Esophagus muscularis mucosa (tissue), 4 donors: ENCODE measurements at regions not wholly inside any gene's neighbourhood (a gene's known extent, or its start where the extent isn't known, plus 50 kb on each side); places are given as distances from the start of the nearest gene placed in this dataset.

ENCODE experiments used
- DNase-seq: peaks from one replicate; pipeline ENCODE4 v3.0.0-alpha.2; 2017; ENCODE audit errors: extremely low spot score
- H3K27ac ChIP-seq, 4 donors: fragments of 200-600 bp; sonication (generic); replicated peaks in 1 of 4; 1 replicate in 3 of 4; 2 replicates in 1 of 4; pipeline ENCODE4 v1.5.1; 2016 to 2019; ENCODE audit warnings: mild to moderate bottlenecking in 1 of 4
- H3K27me3 ChIP-seq, 4 donors: fragments of 200-600 bp; sonication (generic); one replicate each; pipeline versions ENCODE4 v1.5.1 to v1.6.0; 2016 to 2019
- H3K36me3 ChIP-seq, 4 donors: fragments of 200-600 bp; sonication (generic); one replicate each; pipeline ENCODE4 v1.5.1; 2016 to 2019
- H3K4me1 ChIP-seq, 4 donors: fragments of 200-600 bp; sonication (generic); one replicate each; pipeline ENCODE4 v1.5.1; 2016 to 2019
- H3K4me3 ChIP-seq, 4 donors: fragments of 200-600 bp; sonication (generic); 1 replicate in 2 of 4; 2 replicates in 2 of 4; pipeline ENCODE4 v1.5.1; 2016 to 2019; ENCODE audit warnings: mild to moderate bottlenecking in 4 of 4, moderate library complexity in 1 of 4
- H3K9me3 ChIP-seq, 4 donors: fragments of 200-600 bp; sonication (generic); 1 replicate in 3 of 4; 2 replicates in 1 of 4; pipeline ENCODE4 v1.5.1; 2016 to 2019
- EP300 ChIP-seq: sonication (generic); formaldehyde crosslinking; IDR thresholded peaks from one replicate; pipeline ENCODE4 v1.6.1; 2017; ENCODE audit warnings: antibody characterized with exemption
- POLR2A ChIP-seq: fragments of 450-650 bp; IDR thresholded peaks from one replicate; pipeline ENCODE4 v1.6.1; 2017; ENCODE audit warnings: antibody characterized with exemption, moderate library complexity, mild to moderate bottlenecking, low read depth
- POLR2AphosphoS5 ChIP-seq, 2 donors: sonication (generic); formaldehyde crosslinking; IDR thresholded peaks; one replicate each; pipeline ENCODE4 v1.6.1; 2017; ENCODE audit warnings: antibody characterized with exemption in 2 of 2
- WGBS: methylation state at CpG from one replicate; pipeline ENCODE4 v1.1.5; 2018; 5-methylcytosine and 5-hydroxymethylcytosine counted together
- intact Hi-C: fragments of 100-400 bp; cut with DNase I; formaldehyde crosslinking; loops from one replicate; pipeline ENCODE4 v1.15.1; 2023
- TF ChIP-seq, protein P1 (sequence below), 3 experiments: fragments of 200-600 bp in 2 of 3; fragments of 450-650 bp in 1 of 3; sonication (generic) in 2 of 3; IDR thresholded peaks; one replicate each; pipeline ENCODE4 v1.5.1; 2017 to 2019; ENCODE audit warnings: antibody characterized with exemption in 3 of 3, mild to moderate bottlenecking in 2 of 3, moderate library complexity in 1 of 3

DNA sequence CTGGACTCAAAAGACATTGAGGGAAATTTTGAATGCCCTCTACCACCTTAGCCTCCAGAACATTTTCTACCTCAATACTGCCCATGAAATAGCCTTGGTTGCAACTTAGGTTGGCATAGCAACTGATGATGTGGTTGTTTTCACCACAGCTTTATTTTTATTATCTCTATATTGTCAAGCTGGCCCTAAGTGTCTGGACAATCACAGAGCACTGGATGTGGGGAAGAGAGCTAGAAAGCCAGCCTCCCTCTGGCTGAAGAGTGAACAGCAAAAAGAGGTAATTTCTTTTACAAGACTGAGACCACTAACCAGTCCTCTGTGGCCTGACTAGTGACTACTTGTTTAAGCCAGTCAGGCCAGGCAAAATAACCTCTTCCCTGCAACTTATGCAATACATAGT, 159.6 kb downstream of the HS3ST2 start:
- TF ChIP-seq, protein P1, sequence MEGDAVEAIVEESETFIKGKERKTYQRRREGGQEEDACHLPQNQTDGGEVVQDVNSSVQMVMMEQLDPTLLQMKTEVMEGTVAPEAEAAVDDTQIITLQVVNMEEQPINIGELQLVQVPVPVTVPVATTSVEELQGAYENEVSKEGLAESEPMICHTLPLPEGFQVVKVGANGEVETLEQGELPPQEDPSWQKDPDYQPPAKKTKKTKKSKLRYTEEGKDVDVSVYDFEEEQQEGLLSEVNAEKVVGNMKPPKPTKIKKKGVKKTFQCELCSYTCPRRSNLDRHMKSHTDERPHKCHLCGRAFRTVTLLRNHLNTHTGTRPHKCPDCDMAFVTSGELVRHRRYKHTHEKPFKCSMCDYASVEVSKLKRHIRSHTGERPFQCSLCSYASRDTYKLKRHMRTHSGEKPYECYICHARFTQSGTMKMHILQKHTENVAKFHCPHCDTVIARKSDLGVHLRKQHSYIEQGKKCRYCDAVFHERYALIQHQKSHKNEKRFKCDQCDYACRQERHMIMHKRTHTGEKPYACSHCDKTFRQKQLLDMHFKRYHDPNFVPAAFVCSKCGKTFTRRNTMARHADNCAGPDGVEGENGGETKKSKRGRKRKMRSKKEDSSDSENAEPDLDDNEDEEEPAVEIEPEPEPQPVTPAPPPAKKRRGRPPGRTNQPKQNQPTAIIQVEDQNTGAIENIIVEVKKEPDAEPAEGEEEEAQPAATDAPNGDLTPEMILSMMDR (IDR thresholded peaks at IDR 0.05) = no peak
- TF ChIP-seq EP300 (no peak), POLR2AphosphoS5 (IDR thresholded peaks at IDR 0.05) (no peak), POLR2A (no peak)
- no peak overlapping the region for H3K4me3 ChIP-seq
- H3K4me1 ChIP-seq = peaks cover 4 to 13% (median 10%) of the 10 kb centered on the region in 4 donors
- no peaks in the 10 kb centered on the region for H3K9me3 ChIP-seq
- no peak overlapping the region for H3K27ac ChIP-seq
- intact Hi-C loops = no loop called here
- peak; percentile 57 for DNase-seq
- H3K27me3 ChIP-seq = peaks cover 0 to 11% (median 0%) of the 10 kb centered on the region in 4 donors
- H3K36me3 ChIP-seq = no peaks in the 10 kb centered on the region

DNA sequence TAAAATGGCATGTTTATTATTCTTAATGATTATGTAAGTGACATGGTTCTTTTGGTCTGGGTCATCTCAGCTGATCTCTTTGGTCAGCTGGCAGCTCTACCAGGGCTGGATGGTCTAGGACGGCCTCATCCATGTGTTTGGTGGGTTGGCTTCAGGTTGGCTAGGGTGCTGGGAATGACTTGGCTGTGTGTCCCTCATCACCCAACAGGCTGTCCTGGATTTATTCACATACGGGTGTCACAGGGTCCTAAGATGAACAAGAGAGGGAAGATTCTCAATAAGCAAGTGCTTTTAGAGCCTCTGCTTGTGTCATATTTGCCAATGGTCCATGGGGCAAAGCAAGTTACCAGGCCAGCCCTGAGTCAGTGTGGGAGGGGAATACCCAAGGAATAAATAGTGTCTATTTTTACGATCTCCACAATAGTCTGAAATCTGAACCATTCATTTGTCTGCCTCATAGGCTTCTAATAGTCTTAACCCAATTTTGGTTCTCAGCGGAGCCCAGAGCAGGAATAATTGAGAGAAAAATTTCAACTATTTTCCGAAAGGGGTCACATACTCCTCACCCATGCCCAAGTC, 157.5 kb downstream of the HS3ST2 start:
- 81% methylated on average over 4 of the region's 5 CpGs for WGBS

DNA sequence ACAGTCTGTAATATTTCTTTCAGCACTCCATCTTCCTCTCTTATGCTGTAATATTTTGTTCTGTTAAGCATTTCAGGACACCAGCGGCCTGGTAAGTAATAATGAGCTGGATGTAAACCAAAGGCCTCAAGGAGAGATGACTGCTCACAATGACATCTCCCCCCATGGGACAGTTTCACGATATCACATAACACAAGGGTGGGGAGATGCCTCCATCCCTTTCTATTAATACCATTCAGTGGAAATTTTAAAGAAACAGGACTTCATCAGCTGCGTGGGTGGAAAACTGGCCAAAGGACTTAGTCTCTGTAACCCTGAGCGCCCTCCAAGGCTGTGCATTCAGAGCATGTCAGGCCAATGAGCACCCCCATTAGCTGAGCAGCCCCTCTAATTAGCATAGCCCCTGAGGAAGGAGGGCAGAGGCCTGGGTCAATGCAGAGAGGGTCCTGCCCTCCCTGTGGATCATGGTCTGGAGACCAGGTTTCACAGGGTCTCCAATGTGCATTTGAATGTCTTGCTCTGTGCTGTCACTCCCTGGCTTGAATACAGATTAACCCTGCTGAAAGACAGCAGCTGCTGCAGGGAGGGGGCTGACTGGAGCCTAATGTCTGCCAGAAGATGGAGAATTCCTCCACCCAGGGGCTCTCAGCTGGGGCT, 156.4 kb downstream of the HS3ST2 start:
- intact Hi-C loops = no loop called here
- no peak overlapping the region for H3K27ac ChIP-seq
- peaks cover 4 to 13% (median 10%) of the 10 kb centered on the region in 4 donors for H3K4me1 ChIP-seq
- WGBS = 25% methylated on average over 4 of the region's 4 CpGs
- peak; percentile 90 for DNase-seq
- no peaks in the 10 kb centered on the region for H3K9me3 ChIP-seq
- TF ChIP-seq EP300 = no peak
- no peak for TF ChIP-seq POLR2A
- peaks cover 0 to 5% (median 0%) of the 10 kb centered on the region in 4 donors for H3K27me3 ChIP-seq
- H3K36me3 ChIP-seq = no peaks in the 10 kb centered on the region
- no peak overlapping the region for H3K4me3 ChIP-seq

More for the DNA sequence above, 157.5 kb downstream of the HS3ST2 start:
- TF ChIP-seq POLR2A (no peak), EP300 (no peak), POLR2AphosphoS5 (IDR thresholded peaks at IDR 0.05) (no peak)
- TF ChIP-seq, protein P1 (IDR thresholded peaks at IDR 0.05) = no peak
- H3K4me1 ChIP-seq = peaks cover 4 to 13% (median 10%) of the 10 kb centered on the region in 4 donors
- H3K4me3 ChIP-seq = no peak overlapping the region
- peak; percentile 87 for DNase-seq
- intact Hi-C loops = no loop called here
- no peaks in the 10 kb centered on the region for H3K36me3 ChIP-seq
- no peaks in the 10 kb centered on the region for H3K9me3 ChIP-seq
- H3K27ac ChIP-seq = no peak overlapping the region
- H3K27me3 ChIP-seq = peaks cover 0 to 7% (median 0%) of the 10 kb centered on the region in 4 donors

DNA sequence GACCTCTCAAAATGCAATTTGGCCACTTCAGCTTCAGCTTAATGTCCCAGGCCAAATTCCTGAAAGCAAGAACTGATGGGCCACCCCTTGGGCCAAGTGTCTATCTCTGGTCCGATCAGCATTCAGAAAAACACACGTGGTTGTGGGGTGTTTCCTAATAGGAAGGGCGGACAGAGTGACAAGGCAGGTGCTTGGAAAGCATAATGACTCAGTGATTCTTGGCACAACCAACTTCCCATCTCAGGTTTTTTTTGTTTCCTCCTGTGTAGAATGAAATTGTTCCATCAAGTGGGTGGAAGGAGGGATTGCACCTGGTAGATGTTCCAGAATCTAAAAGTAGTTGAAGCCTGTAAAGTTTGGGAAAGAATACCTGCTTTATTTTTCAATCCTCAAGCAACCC, 155.6 kb downstream of the HS3ST2 start:
- DNase-seq = no peak
- intact Hi-C loops = no loop called here
- WGBS = 59% methylated on average over 2 of the region's 3 CpGs
- TF ChIP-seq POLR2AphosphoS5 (IDR thresholded peaks at IDR 0.05) (peak in 1 of 2 donors; percentile 28), EP300 (no peak)
- no peak overlapping the region for H3K4me3 ChIP-seq
- H3K4me1 ChIP-seq = peaks cover 4 to 13% (median 10%) of the 10 kb centered on the region in 4 donors
- H3K36me3 ChIP-seq = no peaks in the 10 kb centered on the region
- H3K9me3 ChIP-seq = no peaks in the 10 kb centered on the region
- H3K27ac ChIP-seq = no peak overlapping the region
- H3K27me3 ChIP-seq = peaks cover 0 to 10% (median 0%) of the 10 kb centered on the region in 4 donors

DNA sequence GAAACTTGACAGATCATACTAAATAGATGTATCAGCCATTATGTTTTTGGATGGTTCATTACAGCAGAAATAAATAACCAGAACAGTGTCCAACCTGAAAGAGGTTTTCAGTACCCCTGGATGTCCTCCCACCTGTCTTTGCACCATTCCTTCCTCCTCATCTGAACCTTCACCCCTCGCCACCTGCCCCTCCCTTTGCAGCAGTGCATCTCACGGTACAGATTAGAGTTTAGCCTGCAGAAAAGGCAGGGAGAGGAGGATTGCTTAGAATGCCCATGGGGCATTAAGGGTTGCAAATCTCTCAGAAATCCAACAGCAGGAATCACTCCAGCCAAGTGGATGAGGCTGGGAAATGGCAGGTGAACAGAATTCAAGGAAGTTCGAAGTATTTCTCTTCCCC, 155.0 kb downstream of the HS3ST2 start:
- Histone ChIP-seq H3K27me3 (peaks cover 0 to 10% (median 0%) of the 10 kb centered on the region in 4 donors), H3K27ac (no peak overlapping the region), H3K4me1 (peaks cover 4 to 13% (median 10%) of the 10 kb centered on the region in 4 donors), H3K36me3 (no peaks in the 10 kb centered on the region), H3K4me3 (no peak overlapping the region), H3K9me3 (no peaks in the 10 kb centered on the region)
- DNase-seq = peak; percentile 78
- intact Hi-C loops = no loop called here
- TF ChIP-seq POLR2A = no peak
- TF ChIP-seq EP300 = no peak
- TF ChIP-seq POLR2AphosphoS5 (IDR thresholded peaks at IDR 0.05) = no peak
- TF ChIP-seq, protein P1 (IDR thresholded peaks at IDR 0.05) = no peak
- 45% methylated on average over 2 of the region's 3 CpGs for WGBS
